AG09309 (cell line): ENCODE measurements at regions not wholly inside any gene's neighbourhood (a gene's known extent, or its start where the extent isn't known, plus 50 kb on each side); places are given as distances from the start of the nearest gene placed in this dataset.
"Not testable (repeated sequence)": the region's sequence is repeated elsewhere in the genome, so short reads cannot be mapped to it uniquely, and the experiment has no call there.

Source experiments
- DNase-seq: peaks from one replicate; pipeline ENCODE4 v3.0.0-alpha.2; 2010; ENCODE audit warnings: low read depth
- H3K4me3 ChIP-seq: 2 replicates; pipeline ENCODE4 v1.5.1; 2011; ENCODE audit warnings: mild to moderate bottlenecking, low read depth, low read length, moderate library complexity; ENCODE audit not compliant: control insufficient read depth
- TF ChIP-seq, protein P1 (sequence below): IDR thresholded peaks from 2 replicates; pipeline ENCODE4 v1.5.1; 2011; ENCODE audit warnings: mild to moderate bottlenecking, low read depth, low read length, inconsistent platforms; ENCODE audit not compliant: insufficient read depth, control insufficient read depth; ENCODE audit errors: missing control alignments

DNA sequence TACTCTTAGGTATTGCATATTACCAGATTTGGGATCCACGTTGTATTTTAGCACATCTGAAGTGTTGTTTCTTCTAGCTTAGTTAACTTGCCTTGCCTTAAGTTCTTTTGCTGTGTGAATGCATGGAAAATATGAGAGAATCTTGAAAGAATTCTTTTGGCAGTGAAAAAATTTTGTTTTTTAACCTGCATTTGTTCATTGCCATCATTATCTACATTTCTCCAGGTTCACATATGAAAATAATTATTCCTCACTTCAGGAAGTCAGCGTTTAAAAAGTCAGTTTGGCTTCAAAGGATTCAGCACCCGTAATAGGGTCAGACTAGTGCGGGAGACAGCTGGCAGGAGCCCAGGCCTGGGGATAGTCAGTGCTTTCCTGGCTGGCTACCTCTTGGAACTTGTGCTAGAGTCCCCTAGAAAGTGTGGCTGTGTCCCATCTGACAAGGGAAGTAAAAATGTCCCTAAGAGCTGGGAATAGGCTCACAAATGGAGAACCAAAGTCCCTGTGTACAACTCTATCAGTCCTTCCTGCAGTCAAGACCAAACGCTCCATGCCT lies 251.9 kb upstream of the KLF3 start:
- DNase-seq: no peak
- TF ChIP-seq, protein P1, sequence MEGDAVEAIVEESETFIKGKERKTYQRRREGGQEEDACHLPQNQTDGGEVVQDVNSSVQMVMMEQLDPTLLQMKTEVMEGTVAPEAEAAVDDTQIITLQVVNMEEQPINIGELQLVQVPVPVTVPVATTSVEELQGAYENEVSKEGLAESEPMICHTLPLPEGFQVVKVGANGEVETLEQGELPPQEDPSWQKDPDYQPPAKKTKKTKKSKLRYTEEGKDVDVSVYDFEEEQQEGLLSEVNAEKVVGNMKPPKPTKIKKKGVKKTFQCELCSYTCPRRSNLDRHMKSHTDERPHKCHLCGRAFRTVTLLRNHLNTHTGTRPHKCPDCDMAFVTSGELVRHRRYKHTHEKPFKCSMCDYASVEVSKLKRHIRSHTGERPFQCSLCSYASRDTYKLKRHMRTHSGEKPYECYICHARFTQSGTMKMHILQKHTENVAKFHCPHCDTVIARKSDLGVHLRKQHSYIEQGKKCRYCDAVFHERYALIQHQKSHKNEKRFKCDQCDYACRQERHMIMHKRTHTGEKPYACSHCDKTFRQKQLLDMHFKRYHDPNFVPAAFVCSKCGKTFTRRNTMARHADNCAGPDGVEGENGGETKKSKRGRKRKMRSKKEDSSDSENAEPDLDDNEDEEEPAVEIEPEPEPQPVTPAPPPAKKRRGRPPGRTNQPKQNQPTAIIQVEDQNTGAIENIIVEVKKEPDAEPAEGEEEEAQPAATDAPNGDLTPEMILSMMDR: no peak
- no peak overlapping the region for H3K4me3 ChIP-seq

DNA sequence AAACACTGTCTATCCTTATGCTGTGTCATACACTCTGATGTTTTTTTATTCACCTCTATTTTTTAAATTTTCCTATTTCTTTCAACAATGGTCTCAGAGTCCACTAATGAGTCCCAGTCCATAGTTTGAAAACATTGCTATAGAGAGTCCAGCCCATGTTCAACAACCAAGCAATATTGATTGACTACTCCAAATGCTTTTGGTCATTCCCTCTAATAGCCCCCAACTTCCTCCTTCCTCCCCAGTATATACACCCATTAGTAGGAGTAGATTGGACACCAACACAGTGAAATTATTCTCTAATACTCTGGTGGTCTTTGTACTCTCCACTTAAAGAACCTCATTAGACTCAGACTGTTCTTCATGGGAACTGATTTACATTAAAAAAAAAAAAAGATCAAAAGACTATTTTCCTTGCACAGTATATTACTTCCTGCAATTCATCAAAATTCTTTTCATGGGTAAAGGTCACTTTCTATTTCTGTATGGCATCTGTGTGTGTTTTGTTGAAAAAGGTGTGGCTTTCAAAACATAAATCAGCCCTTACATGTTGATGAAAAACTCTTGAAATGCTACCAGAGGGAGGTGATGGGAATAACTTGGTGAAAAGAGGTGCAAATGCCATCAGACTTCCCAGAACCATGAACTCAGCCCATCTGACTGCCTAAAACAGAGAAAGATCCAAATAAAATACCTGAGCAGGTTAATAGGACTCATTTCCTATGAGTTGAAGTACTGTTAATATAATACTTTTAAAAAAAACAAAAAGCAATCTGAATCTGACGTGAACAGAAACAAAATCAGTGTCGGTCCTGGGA lies 250.3 kb upstream of the KLF3 start:
- H3K4me3 ChIP-seq: no peak overlapping the region
- TF ChIP-seq, protein P1: no peak
- no peak for DNase-seq

DNA sequence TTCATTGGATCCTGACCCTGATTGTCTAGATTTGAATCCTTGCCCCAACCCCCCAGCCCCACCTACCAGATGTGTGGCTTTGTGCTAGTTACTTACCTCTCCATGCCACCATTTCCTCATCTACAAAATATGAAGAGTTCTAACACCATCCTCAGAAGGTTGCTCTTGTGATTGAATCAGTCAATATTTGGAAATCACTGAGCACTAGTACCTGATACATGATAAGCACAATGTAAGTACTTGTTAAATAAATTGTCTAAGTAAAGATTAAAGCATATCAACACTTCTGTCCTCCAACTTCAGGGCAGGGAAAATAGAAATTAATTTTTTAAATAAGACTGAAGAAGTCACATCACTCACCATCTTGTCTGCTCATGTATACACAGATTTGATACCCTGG lies 249.6 kb upstream of the KLF3 start:
- H3K4me3 ChIP-seq: no peak overlapping the region
- TF ChIP-seq, protein P1: no peak
- no peak for DNase-seq

DNA sequence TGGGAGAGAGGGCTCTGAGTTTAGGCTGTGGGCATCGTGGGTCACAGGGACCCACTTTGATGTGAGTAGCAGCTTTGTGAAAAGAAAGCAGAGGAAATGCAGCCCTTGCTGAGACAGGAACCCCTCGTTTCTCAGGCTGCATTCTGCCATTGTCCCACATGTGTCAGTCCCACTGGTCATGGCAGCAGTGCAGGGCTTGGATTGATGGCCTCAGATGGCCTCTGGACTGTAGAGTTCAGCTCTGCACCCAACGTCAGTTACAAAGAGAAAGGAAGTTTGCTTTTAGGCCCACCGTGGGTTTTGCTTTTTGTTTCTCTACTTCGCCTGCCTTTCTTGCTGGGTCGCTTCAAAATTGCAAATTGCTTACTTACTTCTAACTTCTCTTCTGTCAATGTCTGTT lies 248.3 kb upstream of the KLF3 start:
- H3K4me3 ChIP-seq: no peak overlapping the region
- DNase-seq: no peak
- TF ChIP-seq, protein P1: no peak

DNA sequence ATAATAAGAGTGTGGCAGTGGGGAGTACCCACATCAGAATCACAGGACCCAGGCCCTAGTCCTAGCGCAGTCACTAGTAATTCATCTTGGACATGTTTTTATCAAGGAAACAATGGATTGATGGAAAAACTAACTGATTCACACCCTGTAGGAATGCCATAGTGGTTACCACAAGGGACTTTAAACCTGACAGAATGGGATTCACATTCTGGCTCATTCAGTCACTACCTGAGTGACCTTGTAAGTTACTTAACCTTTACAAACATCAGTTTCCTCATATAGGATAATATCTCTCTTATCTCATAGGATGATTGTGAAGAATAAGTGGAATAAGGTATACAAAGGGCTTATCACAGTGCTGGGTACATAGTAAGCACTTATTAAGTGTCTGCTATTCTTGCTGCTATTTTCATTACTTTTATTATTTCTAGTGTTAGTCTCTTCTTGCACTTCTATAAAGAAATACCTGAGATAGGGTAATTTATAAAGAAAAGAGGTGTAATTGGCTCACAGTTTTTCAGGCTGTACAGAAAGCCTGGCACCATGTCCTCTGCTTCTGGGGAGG lies 247.5 kb upstream of the KLF3 start:
- TF ChIP-seq, protein P1: no peak
- no peak overlapping the region for H3K4me3 ChIP-seq
- DNase-seq: no peak

DNA sequence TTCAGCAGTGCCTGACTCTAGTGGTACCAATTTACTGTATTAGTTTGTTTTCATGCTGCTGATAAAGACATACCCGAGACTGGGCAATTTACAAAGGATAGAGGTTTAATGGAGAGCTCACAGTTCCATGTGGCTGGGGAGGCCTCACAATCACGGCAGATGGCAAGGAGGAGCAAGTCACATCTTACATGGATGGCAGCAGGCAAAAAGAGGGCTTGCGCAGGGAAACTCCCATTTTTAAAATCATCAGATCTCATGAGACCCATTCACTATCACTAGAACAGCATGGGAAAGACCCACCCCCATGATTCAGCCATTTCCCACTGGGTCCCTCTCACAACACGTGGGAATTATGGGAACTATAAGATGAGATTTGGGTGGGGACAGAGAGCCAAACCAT lies 243.7 kb upstream of the KLF3 start:
- not testable (repeated sequence) for H3K4me3 ChIP-seq, DNase-seq

DNA sequence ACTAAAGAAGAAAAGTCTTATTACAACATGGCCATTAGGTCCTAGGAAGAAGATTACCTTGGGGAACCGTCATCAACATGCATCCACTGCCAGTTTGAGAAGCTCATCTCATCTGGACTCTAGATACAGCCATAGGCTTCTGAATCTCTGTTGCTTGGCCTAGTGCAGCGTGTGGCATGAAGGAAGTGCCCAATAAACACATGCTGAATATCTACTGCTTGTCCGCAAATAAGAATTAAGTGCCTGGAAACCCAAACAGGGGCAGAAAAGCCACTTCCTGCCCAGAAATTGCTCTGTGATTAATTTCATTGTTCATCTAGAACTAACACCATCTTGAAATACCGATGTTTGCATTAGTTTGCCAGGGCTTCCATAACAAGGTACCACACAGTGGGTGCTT lies 241.1 kb upstream of the KLF3 start:
- DNase-seq: no peak
- TF ChIP-seq, protein P1: no peak
- no peak overlapping the region for H3K4me3 ChIP-seq
